ENCODE measurements at regions not wholly inside any gene's neighbourhood (a gene's known extent, or its start where the extent isn't known, plus 50 kb on each side); places are given as distances from the start of the nearest gene placed in this dataset.

GRCh38 chr11:15683528-15683927 lies 568.8 kb downstream of the INSC start (continued):
- TF ChIP-seq STAT1 (IDR thresholded peaks at IDR 0.05; ENCODE audit: unreplicated experiment) = no peak

- no peaks in the 10 kb centered on the region for H3K27me3 Mint-ChIP-seq (ENCODE audit: insufficient read depth, low read depth, poor library complexity)
- no peak for TF ChIP-seq STAT1 (IDR thresholded peaks at IDR 0.05; ENCODE audit: unreplicated experiment)
- TF ChIP-seq ZNF462 (CRISPR knock-in tag; IDR thresholded peaks at IDR 0.05) = no peak
- no peak for TF ChIP-seq REST (IDR thresholded peaks at IDR 0.05; ENCODE audit: unreplicated experiment)
- TF ChIP-seq ETS1 (IDR thresholded peaks at IDR 0.05) = no peak
- no peak for TF ChIP-seq POLR2AphosphoS5 (IDR thresholded peaks at IDR 0.05; ENCODE audit: low read depth)
- no peak for TF ChIP-seq NANOG (IDR thresholded peaks at IDR 0.05; ENCODE audit: borderline replicate concordance)
- TF ChIP-seq ZNF114 (CRISPR knock-in tag; IDR thresholded peaks at IDR 0.05) = no peak
- TF ChIP-seq ZNF331 (CRISPR knock-in tag; IDR thresholded peaks at IDR 0.05; ENCODE audit: low read depth) = no peak
- no peak for TF ChIP-seq CTCF (conservative IDR thresholded peaks at IDR 0.05; ENCODE audit: low read depth in 2 of 2)
- no peak for TF ChIP-seq CREB1 (CRISPR knock-in tag; IDR thresholded peaks at IDR 0.05; ENCODE audit: low read depth)
- TF ChIP-seq JUNB (IDR thresholded peaks at IDR 0.05; ENCODE audit: unreplicated experiment) = no peak
- no peak for TF ChIP-seq EZH2 (IDR thresholded peaks at IDR 0.05; ENCODE audit: low read depth, unreplicated experiment)
- no peak for TF ChIP-seq EZH2phosphoT487 (IDR thresholded peaks at IDR 0.05; ENCODE audit: unreplicated experiment)
- peaks cover 6% of the 10 kb centered on the region; the same call in 1 of the 2 replicates for H3K4me1 ChIP-seq (ENCODE audit: insufficient read depth)
- H3K79me2 ChIP-seq (replicated peaks; ENCODE audit: insufficient read depth) = no peaks in the 10 kb centered on the region
- H3K27me3 ChIP-seq (ENCODE audit: insufficient read depth) = no peaks in the 10 kb centered on the region
- H3K36me3 ChIP-seq (ENCODE audit: insufficient read depth) = no peaks in the 10 kb centered on the region
- ATAC-seq (no peak), DNase-seq (ENCODE audit: low spot score) (peak; percentile 6)
- H3K27ac Mint-ChIP-seq = no peak overlapping the region
- no peak overlapping the region for H2AFZ ChIP-seq
- H3K27ac ChIP-seq (ENCODE audit: low read depth) = no peak overlapping the region
- no peaks in the 10 kb centered on the region for H3F3A ChIP-seq (replicated peaks; ENCODE audit: low read depth)
- H3K9me3 Mint-ChIP-seq = no peaks in the 10 kb centered on the region; the same call in 2 of the 3 replicates
- H4K20me1 ChIP-seq (replicated peaks; ENCODE audit: insufficient read depth) = no peaks in the 10 kb centered on the region
- H3K4me3 Mint-ChIP-seq = no peak overlapping the region
- H3K4me1 Mint-ChIP-seq = peaks cover 10% of the 10 kb centered on the region
- H3K4me2 ChIP-seq = no peak overlapping the region
- no peaks in the 10 kb centered on the region; the same call in 1 of the 2 replicates for H3K9me2 ChIP-seq (ENCODE audit: insufficient read depth)
- H3K36me3 Mint-ChIP-seq (ENCODE audit: low read depth) = no peaks in the 10 kb centered on the region
- H3K4me3 ChIP-seq = no peak overlapping the region
These were observed 570.6 kb downstream of the INSC start for GRCh38 chr11:15685306-15685705.
